ENCODE measurements at regions not wholly inside any gene's neighbourhood (a gene's known extent, or its start where the extent isn't known, plus 50 kb on each side); places are given as distances from the start of the nearest gene placed in this dataset.

- no peak for TF ChIP-seq CTCF (IDR thresholded peaks at IDR 0.05)
- TF ChIP-seq POLR2A (IDR thresholded peaks at IDR 0.05), result no peak
Measured at GRCh38 chr5:3029396-3029795, 277.9 kb upstream of the IRX2 start.

All from body of pancreas (tissue), 4 donors.